GM21360 (cell line): ENCODE measurements at regions not wholly inside any gene's neighbourhood (a gene's known extent, or its start where the extent isn't known, plus 50 kb on each side); places are given as distances from the start of the nearest gene placed in this dataset.

Experiments used
- ATAC-seq: cut with Tn5 transposase; IDR thresholded peaks from one replicate; pipeline ENCODE4 v1.9.1; 2021; ENCODE audit warnings: mild to moderate bottlenecking, moderate library complexity; ENCODE audit not compliant: unreplicated experiment

- no peak for ATAC-seq
Observed at GRCh38 chr6:105600336-105601260, 197.7 kb upstream of the PREP start.

GRCh38 chr6:105598264-105598663 lies 195.4 kb upstream of the PREP start:
- ATAC-seq: no peak

- no peak for ATAC-seq
Observed at GRCh38 chr6:105596284-105596755, 193.4 kb upstream of the PREP start.

- ATAC-seq: no peak
Observed at GRCh38 chr6:105595829-105596228, 192.9 kb upstream of the PREP start.

- ATAC-seq: no peak
Observed at GRCh38 chr6:105594821-105595220, 191.9 kb upstream of the PREP start.

- ATAC-seq: no peak
Observed at GRCh38 chr6:105593805-105594671, 191.2 kb upstream of the PREP start.

GRCh38 chr6:105593056-105593690 lies 190.3 kb upstream of the PREP start:
- ATAC-seq: no peak

GRCh38 chr6:105592329-105592728 lies 189.4 kb upstream of the PREP start:
- no peak for ATAC-seq

- ATAC-seq: peak; percentile 95
Observed at GRCh38 chr6:105591053-105591452, 188.2 kb upstream of the PREP start.

GRCh38 chr6:105588123-105588710 lies 185.3 kb upstream of the PREP start:
- ATAC-seq: no peak

- ATAC-seq: no peak
Observed at GRCh38 chr6:105587349-105588122, 184.7 kb upstream of the PREP start.

GRCh38 chr6:105578179-105578707 lies 175.4 kb upstream of the PREP start:
- ATAC-seq: no peak

- no peak for ATAC-seq
Observed at GRCh38 chr6:105573556-105573955, 170.7 kb upstream of the PREP start.

GRCh38 chr6:105573138-105573537 lies 170.3 kb upstream of the PREP start:
- no peak for ATAC-seq

- no peak for ATAC-seq
Observed at GRCh38 chr6:105570416-105570815, 167.5 kb upstream of the PREP start.

- ATAC-seq: no peak
Observed at GRCh38 chr6:105569706-105570105, 166.8 kb upstream of the PREP start.

- ATAC-seq: no peak
Observed at GRCh38 chr6:105568751-105569150, 165.9 kb upstream of the PREP start.

- no peak for ATAC-seq
Observed at GRCh38 chr6:105568142-105568541, 165.3 kb upstream of the PREP start.

- no peak for ATAC-seq
Observed at GRCh38 chr6:105567140-105567539, 164.3 kb upstream of the PREP start.

GRCh38 chr6:105566503-105566902 lies 163.6 kb upstream of the PREP start:
- no peak for ATAC-seq
